OCI-LY1 (cell line): ENCODE measurements at regions not wholly inside any gene's neighbourhood (a gene's known extent, or its start where the extent isn't known, plus 50 kb on each side); places are given as distances from the start of the nearest gene placed in this dataset.

Experiments
- CTCF ChIP-seq: fragments of 200-600 bp; sonication (generic), shearing (Covaris generic); IDR thresholded peaks from 2 replicates; pipeline ENCODE4 v1.5.1; 2017; ENCODE audit warnings: mild to moderate bottlenecking, antibody characterized with exemption, low read length, moderate library complexity, mixed read lengths
- EZH2 ChIP-seq: fragments of 200-600 bp; sonication (generic), shearing (Covaris generic); IDR thresholded peaks from 2 replicates; pipeline ENCODE4 v1.8.0; 2017; ENCODE audit warnings: borderline replicate concordance, mixed run types, mild to moderate bottlenecking, antibody characterized with exemption, low read length, moderate library complexity, mixed read lengths

GRCh38 chr3:18208856-18209255, 216.3 kb downstream of the SATB1 start:
- TF ChIP-seq CTCF (no peak), EZH2 (no peak)
